ENCODE measurements at regions not wholly inside any gene's neighbourhood (a gene's known extent, or its start where the extent isn't known, plus 50 kb on each side); places are given as distances from the start of the nearest gene placed in this dataset.

DNA sequence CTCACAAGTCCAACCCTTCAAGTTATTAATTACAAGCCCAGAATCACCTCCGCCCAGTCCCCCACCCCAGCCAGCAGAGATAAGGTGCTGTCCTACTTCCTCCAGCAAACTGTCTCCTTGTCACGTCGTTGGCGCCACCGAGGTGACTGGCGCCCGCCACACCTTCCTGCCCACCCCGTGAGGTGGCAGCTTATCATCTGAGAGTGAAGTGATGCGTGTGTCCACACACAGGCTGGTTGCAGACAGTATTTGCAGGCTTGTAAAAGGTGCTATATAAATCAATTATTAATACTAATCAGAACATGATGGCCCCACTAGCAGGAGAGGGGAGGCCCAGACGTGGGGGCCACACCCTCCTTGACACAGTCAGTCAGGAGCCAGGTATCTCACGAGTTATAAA is 786.6 kb upstream of the TBX3 start:
- 4% methylated on average over 11 of the region's 11 CpGs for WGBS (ENCODE audit: insufficient coverage, low coverage, missing lambda C conversion rate)
- FAIRE-seq: no peak
- no TSS peak for BruUV-seq (replicated peaks)

DNA sequence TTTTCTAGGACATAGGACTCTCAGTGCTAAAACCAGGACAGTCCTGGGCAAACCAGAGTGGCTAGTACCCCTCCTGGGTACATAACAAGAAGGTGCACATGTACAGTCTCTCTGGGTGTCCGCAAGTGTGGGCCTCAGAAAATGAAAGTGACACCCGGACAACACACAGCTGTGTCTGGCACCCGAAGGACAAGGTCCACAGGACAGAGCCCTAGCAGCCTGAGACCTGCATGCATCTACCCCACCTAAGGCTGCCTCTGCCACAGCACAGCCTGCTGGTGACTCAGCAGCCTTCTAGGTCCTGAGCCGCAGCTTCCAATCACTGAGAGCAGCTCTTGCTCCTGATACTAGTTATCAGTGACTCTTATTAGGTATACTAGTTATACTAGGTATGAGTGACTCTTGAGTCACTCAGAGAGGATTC is 784.1 kb upstream of the TBX3 start:
- no TSS peak for BruUV-seq (replicated peaks)
- H3K4me1 ChIP-seq (replicated peaks in 1 of 2; ENCODE audit: control insufficient read depth in 2 of 2, insufficient read depth in 2 of 2, low read length in 2 of 2): no peaks in the 10 kb centered on the region; a peak in 1 of 5 replicates
- H3K27me3 ChIP-seq (ENCODE audit: control insufficient read depth in 2 of 2, insufficient read depth in 2 of 2, low read length in 2 of 2): no peaks in the 10 kb centered on the region; a peak in 1 of 5 replicates
- 0% methylated on average over 2 of the region's 4 CpGs for WGBS (ENCODE audit: insufficient coverage, low coverage, missing lambda C conversion rate)
- no peaks in the 10 kb centered on the region for H3K36me3 ChIP-seq (ENCODE audit: control insufficient read depth, insufficient read depth, low read length)
- in situ Hi-C loops (cut with MboI) (no loop called here), intact Hi-C loops (cut with micrococcal nuclease) (no loop called here)
- no peak overlapping the region for H3K4me2 ChIP-seq (ENCODE audit: insufficient read depth, low read length)
- ChIA-PET CTCF (ENCODE audit: low intra/inter-chr PET ratio) (interaction anchor here (0.6 kb wide), 1 partner anchor 805 kb away, joined by 3 read pairs; no protein-coding TSS in a partner anchor), POLR2A (interaction anchor here (0.9 kb wide), 1 partner anchor 10 kb away, joined by 3 read pairs; no protein-coding TSS in a partner anchor)
- H3K9me1 ChIP-seq (ENCODE audit: control insufficient read depth, insufficient read depth, low read length): no peaks in the 10 kb centered on the region
- H3K79me2 ChIP-seq (ENCODE audit: control insufficient read depth, insufficient read depth, low read length): no peaks in the 10 kb centered on the region
- H4K20me1 ChIP-seq (replicated peaks; ENCODE audit: control insufficient read depth, insufficient read depth, low read length): 0 out of 2 replicates have a peak, but pooled peaks cover 5% of the 10 kb centered on the region
- peak; percentile 51; the same call in 1 of the 3 replicates for ATAC-seq
- no peak for DNase-seq (ENCODE audit: extremely low read depth in 1 of 4, low spot score in 3 of 4)
- no peaks in the 10 kb centered on the region for H3K9me3 ChIP-seq (replicated peaks; ENCODE audit: control insufficient read depth, insufficient read depth, low read depth, low read length)
- H3K4me3 ChIP-seq: no peak overlapping the region
- no peak for FAIRE-seq
- no peak overlapping the region for H3K27ac ChIP-seq (ENCODE audit: extremely low read depth, low read depth, low read length)
- H2AFZ ChIP-seq (ENCODE audit: low read depth, low read length): no peak overlapping the region
- H3K9ac ChIP-seq (ENCODE audit: insufficient read depth in 1 of 2, low read depth in 2 of 2, low read length in 2 of 2): no peak overlapping the region
- TF ChIP-seq YY1 (IDR thresholded peaks at IDR 0.05; ENCODE audit: borderline replicate concordance in 1 of 3, control insufficient read depth in 1 of 3, extremely low read depth in 1 of 3, insufficient read depth in 3 of 3, insufficient read length in 1 of 3, insufficient replicate concordance in 2 of 3, low read depth in 1 of 3, low read length in 2 of 3) (no peak), FOS (IDR thresholded peaks at IDR 0.05; ENCODE audit: extremely low read depth, insufficient read length) (no peak), SIN3B (IDR thresholded peaks at IDR 0.05; ENCODE audit: low read depth) (no peak), KAT8 (IDR thresholded peaks at IDR 0.05; ENCODE audit: low read depth) (no peak), HMBOX1 (IDR thresholded peaks at IDR 0.05) (peak; percentile 63; the same call in 1 of the 2 replicates), POLR2AphosphoS5 (IDR thresholded peaks at IDR 0.05; ENCODE audit: control insufficient read depth, insufficient read depth, low read depth, low read length) (no peak), NBN (IDR thresholded peaks at IDR 0.05; ENCODE audit: low read depth) (no peak), ASH1L (IDR thresholded peaks at IDR 0.05; ENCODE audit: borderline replicate concordance, low read depth, partially characterized antibody) (no peak), ZNF253 (CRISPR knock-in tag; conservative IDR thresholded peaks at IDR 0.05) (no peak), NFE2 (IDR thresholded peaks at IDR 0.05; ENCODE audit: low read depth) (0 out of 2 replicates have a peak, but pooled peaks have one; percentile 10), MEIS2 (IDR thresholded peaks at IDR 0.05; ENCODE audit: partially characterized antibody) (no peak)

More for the DNA sequence above, 786.6 kb upstream of the TBX3 start:
- no peak overlapping the region for H3K4me3 ChIP-seq
- no peaks in the 10 kb centered on the region for H3K9me1 ChIP-seq (ENCODE audit: control insufficient read depth, insufficient read depth, low read length)
- H3K4me1 ChIP-seq (replicated peaks in 1 of 2; ENCODE audit: control insufficient read depth in 2 of 2, insufficient read depth in 2 of 2, low read length in 2 of 2): no peaks in the 10 kb centered on the region; a peak in 1 of 5 replicates
- TF ChIP-seq, protein P1, sequence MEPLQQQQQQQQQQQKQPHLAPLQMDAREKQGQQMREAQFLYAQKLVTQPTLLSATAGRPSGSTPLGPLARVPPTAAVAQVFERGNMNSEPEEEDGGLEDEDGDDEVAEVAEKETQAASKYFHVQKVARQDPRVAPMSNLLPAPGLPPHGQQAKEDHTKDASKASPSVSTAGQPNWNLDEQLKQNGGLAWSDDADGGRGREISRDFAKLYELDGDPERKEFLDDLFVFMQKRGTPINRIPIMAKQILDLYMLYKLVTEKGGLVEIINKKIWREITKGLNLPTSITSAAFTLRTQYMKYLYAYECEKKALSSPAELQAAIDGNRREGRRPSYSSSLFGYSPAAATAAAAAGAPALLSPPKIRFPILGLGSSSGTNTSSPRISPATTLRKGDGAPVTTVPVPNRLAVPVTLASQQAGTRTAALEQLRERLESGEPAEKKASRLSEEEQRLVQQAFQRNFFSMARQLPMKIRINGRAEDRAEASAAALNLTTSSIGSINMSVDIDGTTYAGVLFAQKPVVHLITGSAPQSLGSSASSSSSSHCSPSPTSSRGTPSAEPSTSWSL (CRISPR knock-in tag; IDR thresholded peaks at IDR 0.05; ENCODE audit: borderline replicate concordance): no peak
- no peak for TF ChIP-seq SREBF1 (IDR thresholded peaks at IDR 0.05; ENCODE audit: borderline replicate concordance, low read depth, low read length)
- no peak for TF ChIP-seq RBFOX2 (IDR thresholded peaks at IDR 0.05; ENCODE audit: low read depth, low read length)
- intact Hi-C loops (cut with micrococcal nuclease) (no loop called here), in situ Hi-C loops (cut with MboI) (no loop called here)
- H3K27me3 ChIP-seq (ENCODE audit: control insufficient read depth in 2 of 2, insufficient read depth in 2 of 2, low read length in 2 of 2): no peaks in the 10 kb centered on the region; a peak in 1 of 5 replicates
- no peak overlapping the region for H3K9ac ChIP-seq (ENCODE audit: insufficient read depth in 1 of 2, low read depth in 2 of 2, low read length in 2 of 2)
- H3K27ac ChIP-seq (ENCODE audit: extremely low read depth, low read depth, low read length): no peak overlapping the region
- ChIA-PET CTCF (ENCODE audit: low intra/inter-chr PET ratio) (no interaction called here), POLR2A (no interaction called here)
- no peaks in the 10 kb centered on the region for H3K79me2 ChIP-seq (ENCODE audit: control insufficient read depth, insufficient read depth, low read length)
- no peak for ATAC-seq
- 0 out of 2 replicates have a peak, but pooled peaks cover 5% of the 10 kb centered on the region for H4K20me1 ChIP-seq (replicated peaks; ENCODE audit: control insufficient read depth, insufficient read depth, low read length)
- H3K4me2 ChIP-seq (ENCODE audit: insufficient read depth, low read length): no peak overlapping the region
- no peaks in the 10 kb centered on the region for H3K9me3 ChIP-seq (replicated peaks; ENCODE audit: control insufficient read depth, insufficient read depth, low read depth, low read length)
- H2AFZ ChIP-seq (ENCODE audit: low read depth, low read length): no peak overlapping the region
- H3K36me3 ChIP-seq (ENCODE audit: control insufficient read depth, insufficient read depth, low read length): no peaks in the 10 kb centered on the region
- no peak for DNase-seq (ENCODE audit: extremely low read depth in 1 of 4, low spot score in 3 of 4)

Data from K562 (cell line).